ENCODE measurements at regions not wholly inside any gene's neighbourhood (a gene's known extent, or its start where the extent isn't known, plus 50 kb on each side); places are given as distances from the start of the nearest gene placed in this dataset.

- TF ChIP-seq CTCF (IDR thresholded peaks at IDR 0.05) (no peak), POLR2AphosphoS5 (IDR thresholded peaks at IDR 0.05) (no peak)
Observed at GRCh38 chr15:70488941-70489848, 274.2 kb downstream of the UACA start.

Measured in stomach (tissue), 4 donors.